Ectodermal cell (in vitro differentiated cells): ENCODE measurements at regions not wholly inside any gene's neighbourhood (a gene's known extent, or its start where the extent isn't known, plus 50 kb on each side); places are given as distances from the start of the nearest gene placed in this dataset.

ENCODE experiments used
- H3K27ac ChIP-seq: 2 replicates; pipeline ENCODE4 v1.7.0; 2013; ENCODE audit warnings: mild to moderate bottlenecking, low read depth, low read length; ENCODE audit not compliant: insufficient read depth, poor library complexity, severe bottlenecking
- H3K27me3 ChIP-seq: 2 replicates; pipeline ENCODE4 v1.7.0; 2013; ENCODE audit warnings: mild to moderate bottlenecking, low read length; ENCODE audit not compliant: insufficient read depth, control insufficient read depth, poor library complexity, severe bottlenecking
- H3K36me3 ChIP-seq: one replicate; pipeline ENCODE4 v1.7.0; 2013; ENCODE audit warnings: low read length; ENCODE audit not compliant: control insufficient read depth, insufficient read depth
- H3K4me1 ChIP-seq: one replicate; pipeline ENCODE4 v1.7.0; 2013; ENCODE audit warnings: low read length; ENCODE audit not compliant: control insufficient read depth, insufficient read depth
- H3K4me3 ChIP-seq: 2 replicates; pipeline ENCODE4 v1.7.0; 2013; ENCODE audit warnings: low read depth, low read length, control low read depth; ENCODE audit not compliant: insufficient read depth
- H3K9me3 ChIP-seq: 2 replicates; pipeline ENCODE4 v1.7.0; 2013; ENCODE audit warnings: mild to moderate bottlenecking, low read length, moderate library complexity; ENCODE audit not compliant: control insufficient read depth
- WGBS, 2 experiments: methylation state at CpG; one replicate each; pipeline ENCODE4 v1.1.7; 2013; ENCODE audit warnings: missing lambda C conversion rate in 2 of 2; 5-methylcytosine and 5-hydroxymethylcytosine counted together

- Histone ChIP-seq H3K27ac (no peak overlapping the region), H3K9me3 (no peaks in the 10 kb centered on the region), H3K4me3 (no peak overlapping the region), H3K4me1 (no peaks in the 10 kb centered on the region), H3K27me3 (no peaks in the 10 kb centered on the region), H3K36me3 (no peaks in the 10 kb centered on the region)
- 65 to 89% methylated on average over 3 of the region's 3 CpGs for WGBS, 2 experiments
Measured at GRCh38 chr4:145427991-145428390, 53.7 kb upstream of the SMAD1 start.

- 92% methylated on average over 1 of the region's 2 CpGs; no CpG with 5 or more reads in 1 of the 2 experiments for WGBS, 2 experiments
- H3K36me3 ChIP-seq = no peaks in the 10 kb centered on the region
Measured at GRCh38 chr4:145427221-145427620, 54.4 kb upstream of the SMAD1 start.

GRCh38 chr4:145423017-145423708 is 58.5 kb upstream of the SMAD1 start:
- Histone ChIP-seq H3K4me1 (no peaks in the 10 kb centered on the region), H3K27me3 (no peaks in the 10 kb centered on the region), H3K4me3 (no peak overlapping the region), H3K36me3 (no peaks in the 10 kb centered on the region), H3K27ac (no peak overlapping the region), H3K9me3 (no peaks in the 10 kb centered on the region)
- WGBS, 2 experiments = 86 to 92% methylated on average over 3 to 5 of the region's 5 CpGs

More at GRCh38 chr4:145427221-145427620, 54.4 kb upstream of the SMAD1 start:
- Histone ChIP-seq H3K27ac (no peak overlapping the region), H3K4me1 (no peaks in the 10 kb centered on the region), H3K9me3 (no peaks in the 10 kb centered on the region), H3K4me3 (no peak overlapping the region), H3K27me3 (no peaks in the 10 kb centered on the region)

- Histone ChIP-seq H3K4me3 (no peak overlapping the region), H3K4me1 (no peaks in the 10 kb centered on the region), H3K9me3 (no peaks in the 10 kb centered on the region), H3K27me3 (no peaks in the 10 kb centered on the region), H3K27ac (no peak overlapping the region), H3K36me3 (no peaks in the 10 kb centered on the region)
- 87 to 97% methylated on average over 2 of the region's 2 CpGs for WGBS, 2 experiments
Measured at GRCh38 chr4:145420595-145421214, 60.9 kb upstream of the SMAD1 start.

GRCh38 chr4:145418739-145419138 is 62.9 kb upstream of the SMAD1 start:
- H3K4me3 ChIP-seq = no peak overlapping the region
- H3K4me1 ChIP-seq = no peaks in the 10 kb centered on the region
- H3K27ac ChIP-seq = no peak overlapping the region
- no peaks in the 10 kb centered on the region for H3K36me3 ChIP-seq
- no peaks in the 10 kb centered on the region for H3K27me3 ChIP-seq
- no peaks in the 10 kb centered on the region for H3K9me3 ChIP-seq
- WGBS, 2 experiments = 92 to 97% methylated on average over 4 of the region's 4 CpGs

- 93 to 95% methylated on average over 5 of the region's 5 CpGs for WGBS, 2 experiments
- no peaks in the 10 kb centered on the region for H3K4me1 ChIP-seq
- H3K27me3 ChIP-seq = no peaks in the 10 kb centered on the region
- no peak overlapping the region for H3K4me3 ChIP-seq
- no peak overlapping the region for H3K27ac ChIP-seq
- no peaks in the 10 kb centered on the region for H3K9me3 ChIP-seq
- H3K36me3 ChIP-seq = no peaks in the 10 kb centered on the region
Measured at GRCh38 chr4:145417348-145418130, 64.1 kb upstream of the SMAD1 start.

GRCh38 chr4:145414841-145415240 is 66.8 kb upstream of the SMAD1 start:
- Histone ChIP-seq H3K36me3 (no peaks in the 10 kb centered on the region), H3K4me1 (no peaks in the 10 kb centered on the region), H3K9me3 (no peaks in the 10 kb centered on the region), H3K4me3 (no peak overlapping the region), H3K27me3 (no peaks in the 10 kb centered on the region), H3K27ac (no peak overlapping the region)
- 73% methylated on average over 1 of the region's 1 CpG; no CpG with 5 or more reads in 1 of the 2 experiments for WGBS, 2 experiments

- Histone ChIP-seq H3K4me1 (no peaks in the 10 kb centered on the region), H3K4me3 (no peak overlapping the region), H3K27ac (no peak overlapping the region), H3K27me3 (no peaks in the 10 kb centered on the region), H3K36me3 (no peaks in the 10 kb centered on the region), H3K9me3 (no peaks in the 10 kb centered on the region)
- WGBS, 2 experiments = 100% methylated on average over 1 of the region's 1 CpG; no CpG with 5 or more reads in 1 of the 2 experiments
Measured at GRCh38 chr4:145414226-145414625, 67.4 kb upstream of the SMAD1 start.

- Histone ChIP-seq H3K4me3 (no peak overlapping the region), H3K4me1 (no peaks in the 10 kb centered on the region), H3K27me3 (no peaks in the 10 kb centered on the region), H3K9me3 (no peaks in the 10 kb centered on the region), H3K27ac (no peak overlapping the region), H3K36me3 (no peaks in the 10 kb centered on the region)
Measured at GRCh38 chr4:145406970-145407369, 74.7 kb upstream of the SMAD1 start.

- 71 to 78% methylated on average over 3 of the region's 3 CpGs for WGBS, 2 experiments
- Histone ChIP-seq H3K4me3 (no peak overlapping the region), H3K27ac (peak overlapping the region; percentile 8), H3K9me3 (no peaks in the 10 kb centered on the region), H3K27me3 (no peaks in the 10 kb centered on the region), H3K4me1 (no peaks in the 10 kb centered on the region), H3K36me3 (no peaks in the 10 kb centered on the region)
Measured at GRCh38 chr4:145404761-145405160, 76.9 kb upstream of the SMAD1 start.
